Breast epithelium (tissue), 4 donors: ENCODE measurements at regions not wholly inside any gene's neighbourhood (a gene's known extent, or its start where the extent isn't known, plus 50 kb on each side); places are given as distances from the start of the nearest gene placed in this dataset.

Source experiments
- DNase-seq, 2 donors: peaks; one replicate each; pipeline ENCODE4 v3.0.0-alpha.2; 2019; ENCODE audit warnings: low spot score in 2 of 2
- H3K27ac ChIP-seq, 2 donors: fragments of 200-600 bp; sonication (generic) in 1 of 2; one replicate each; pipeline ENCODE4 v1.5.1; 2016 to 2019; ENCODE audit warnings: mild to moderate bottlenecking in 1 of 2
- H3K27me3 ChIP-seq, 2 donors: fragments of 200-600 bp; sonication (generic) in 1 of 2; one replicate each; pipeline versions ENCODE4 v1.5.1 to v1.6.0; 2017 to 2019; ENCODE audit warnings: control low read depth in 1 of 2, mild to moderate bottlenecking in 1 of 2
- H3K36me3 ChIP-seq: fragments of 200-600 bp; one replicate; pipeline ENCODE4 v1.5.1; 2019
- H3K4me1 ChIP-seq, 2 donors: fragments of 200-600 bp; sonication (generic); one replicate each; pipeline ENCODE4 v1.5.1; 2016 to 2019; ENCODE audit warnings: control low read depth in 1 of 2
- H3K4me3 ChIP-seq, 3 donors: fragments of 200-600 bp; sonication (generic); 1 replicate in 2 of 3; 2 replicates in 1 of 3; pipeline ENCODE4 v1.5.1; 2016 to 2019; ENCODE audit warnings: mild to moderate bottlenecking in 3 of 3, moderate library complexity in 2 of 3
- H3K9me3 ChIP-seq, 2 donors: fragments of 200-600 bp; sonication (generic) in 1 of 2; one replicate each; pipeline ENCODE4 v1.5.1; 2016 to 2019; ENCODE audit warnings: control low read depth in 1 of 2
- POLR2A ChIP-seq: fragments of 450-650 bp; IDR thresholded peaks from one replicate; pipeline ENCODE4 v1.6.1; 2016; ENCODE audit warnings: antibody characterized with exemption, mild to moderate bottlenecking, moderate library complexity
- POLR2AphosphoS5 ChIP-seq, 3 donors: sonication (generic); formaldehyde crosslinking; IDR thresholded peaks; one replicate each; pipeline ENCODE4 v1.6.1; 2017; ENCODE audit warnings: antibody characterized with exemption in 3 of 3
- intact Hi-C: fragments of 100-400 bp; cut with DNase I; formaldehyde crosslinking; loops from one replicate; pipeline ENCODE4 v1.15.1; 2023; ENCODE audit warnings: low total_unique reads
- TF ChIP-seq, protein P1 (sequence below), 3 donors: fragments of 450-650 bp; IDR thresholded peaks; one replicate each; pipeline ENCODE4 v1.5.1; 2016 to 2017; ENCODE audit warnings: antibody characterized with exemption in 3 of 3, mild to moderate bottlenecking in 3 of 3, moderate library complexity in 3 of 3

DNA sequence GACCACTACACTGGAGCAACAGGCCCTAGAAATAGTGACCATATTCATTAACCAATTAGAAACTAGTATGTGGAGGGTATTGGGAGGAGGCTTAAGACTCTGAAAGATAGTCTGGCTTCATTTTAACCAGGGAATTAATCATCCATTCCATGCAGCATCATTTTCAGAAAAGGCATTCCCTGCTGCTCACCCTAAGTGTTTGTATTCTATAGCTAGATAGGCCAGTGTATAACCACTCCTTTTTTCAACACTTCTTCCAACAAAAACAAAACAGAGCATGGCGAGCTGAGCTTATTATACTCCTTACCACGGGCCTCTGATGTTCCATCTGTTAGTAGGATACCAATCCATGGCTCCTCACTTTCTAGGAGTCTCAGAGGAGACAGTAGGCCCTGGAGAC, 112.0 kb upstream of the PKDCC start:
- Histone ChIP-seq H3K27me3 (no peaks in the 10 kb centered on the region), H3K36me3 (no peaks in the 10 kb centered on the region), H3K27ac (no peak overlapping the region), H3K9me3 (no peaks in the 10 kb centered on the region), H3K4me1 (no peaks in the 10 kb centered on the region), H3K4me3 (no peak overlapping the region)
- TF ChIP-seq, protein P1, sequence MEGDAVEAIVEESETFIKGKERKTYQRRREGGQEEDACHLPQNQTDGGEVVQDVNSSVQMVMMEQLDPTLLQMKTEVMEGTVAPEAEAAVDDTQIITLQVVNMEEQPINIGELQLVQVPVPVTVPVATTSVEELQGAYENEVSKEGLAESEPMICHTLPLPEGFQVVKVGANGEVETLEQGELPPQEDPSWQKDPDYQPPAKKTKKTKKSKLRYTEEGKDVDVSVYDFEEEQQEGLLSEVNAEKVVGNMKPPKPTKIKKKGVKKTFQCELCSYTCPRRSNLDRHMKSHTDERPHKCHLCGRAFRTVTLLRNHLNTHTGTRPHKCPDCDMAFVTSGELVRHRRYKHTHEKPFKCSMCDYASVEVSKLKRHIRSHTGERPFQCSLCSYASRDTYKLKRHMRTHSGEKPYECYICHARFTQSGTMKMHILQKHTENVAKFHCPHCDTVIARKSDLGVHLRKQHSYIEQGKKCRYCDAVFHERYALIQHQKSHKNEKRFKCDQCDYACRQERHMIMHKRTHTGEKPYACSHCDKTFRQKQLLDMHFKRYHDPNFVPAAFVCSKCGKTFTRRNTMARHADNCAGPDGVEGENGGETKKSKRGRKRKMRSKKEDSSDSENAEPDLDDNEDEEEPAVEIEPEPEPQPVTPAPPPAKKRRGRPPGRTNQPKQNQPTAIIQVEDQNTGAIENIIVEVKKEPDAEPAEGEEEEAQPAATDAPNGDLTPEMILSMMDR (IDR thresholded peaks at IDR 0.05), result no peak
- no peak for TF ChIP-seq POLR2AphosphoS5 (IDR thresholded peaks at IDR 0.05)
- TF ChIP-seq POLR2A, result no peak
- DNase-seq, result no peak
- intact Hi-C loops, result no loop called here

DNA sequence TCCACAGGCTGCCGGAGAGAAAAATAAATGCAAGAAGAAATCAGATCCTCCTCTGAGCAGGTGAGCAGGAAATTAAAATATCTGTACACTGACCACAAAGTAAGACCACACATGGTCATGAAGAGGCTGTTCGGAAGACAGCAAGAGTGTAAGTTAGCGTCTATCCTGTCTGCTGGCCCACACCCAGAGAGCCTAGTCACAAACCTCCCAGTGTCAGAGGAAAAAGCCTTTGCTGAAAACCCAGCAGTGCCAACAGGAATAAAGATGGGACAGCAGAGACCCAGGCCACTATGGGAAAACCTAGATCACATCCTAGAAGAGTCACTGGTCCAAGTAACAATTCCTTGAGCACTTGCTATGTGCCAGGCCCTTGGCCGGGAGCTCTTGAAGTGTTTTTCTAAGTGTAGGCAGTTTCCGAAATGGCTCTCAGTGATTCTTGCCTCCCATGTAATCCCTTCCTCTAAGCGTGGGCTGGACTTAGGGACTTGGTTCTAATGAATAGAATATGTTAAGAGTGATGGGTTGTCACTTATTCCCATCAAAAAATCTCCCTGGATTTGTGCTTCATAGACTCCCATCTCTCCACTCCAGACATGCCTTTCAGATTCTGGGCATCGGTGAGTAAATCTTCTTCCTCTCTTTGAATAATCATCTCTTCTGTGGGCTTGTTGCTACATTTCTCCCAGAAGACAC, 110.9 kb upstream of the PKDCC start:
- H3K27ac ChIP-seq, result peak overlapping the region in 1 of 2 donors; percentile 26

DNA sequence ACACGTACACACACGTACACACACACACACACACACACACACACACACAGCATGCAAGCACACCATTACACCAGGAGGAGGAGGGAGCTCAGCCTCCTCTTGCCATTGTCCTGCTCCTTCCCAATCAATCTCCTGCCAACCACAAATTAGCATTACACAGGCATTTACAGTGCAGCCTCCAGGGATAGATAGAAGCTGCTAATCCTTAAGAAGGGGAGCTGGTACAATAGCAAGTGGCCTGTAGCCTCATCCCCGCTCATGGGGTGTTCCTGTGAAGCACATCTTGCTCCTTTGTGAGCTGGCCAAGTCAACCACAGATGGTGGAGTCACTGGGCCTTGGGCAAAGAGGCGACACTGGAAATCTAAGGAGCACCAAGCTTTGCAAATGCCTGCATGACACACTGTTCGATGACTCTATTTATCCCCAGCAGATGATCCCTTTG, 110.3 kb upstream of the PKDCC start:
- H3K9me3 ChIP-seq, result no peaks in the 10 kb centered on the region
- TF ChIP-seq POLR2AphosphoS5 (IDR thresholded peaks at IDR 0.05) (no peak), POLR2A (no peak)
- TF ChIP-seq, protein P1 (IDR thresholded peaks at IDR 0.05), result no peak
- H3K27ac ChIP-seq, result peak overlapping the region in 1 of 2 donors; percentile 1
- no peaks in the 10 kb centered on the region for H3K4me1 ChIP-seq
- intact Hi-C loops, result no loop called here
- H3K27me3 ChIP-seq, result no peaks in the 10 kb centered on the region
- no peaks in the 10 kb centered on the region for H3K36me3 ChIP-seq
- no peak for DNase-seq
- H3K4me3 ChIP-seq, result no peak overlapping the region

More for the DNA sequence above, 110.9 kb upstream of the PKDCC start:
- Histone ChIP-seq H3K4me3 (no peak overlapping the region), H3K36me3 (no peaks in the 10 kb centered on the region), H3K27me3 (no peaks in the 10 kb centered on the region), H3K9me3 (no peaks in the 10 kb centered on the region), H3K4me1 (no peaks in the 10 kb centered on the region)
- TF ChIP-seq, protein P1 (IDR thresholded peaks at IDR 0.05), result no peak
- TF ChIP-seq POLR2A (no peak), POLR2AphosphoS5 (IDR thresholded peaks at IDR 0.05) (no peak)
- intact Hi-C loops, result no loop called here
- no peak for DNase-seq

DNA sequence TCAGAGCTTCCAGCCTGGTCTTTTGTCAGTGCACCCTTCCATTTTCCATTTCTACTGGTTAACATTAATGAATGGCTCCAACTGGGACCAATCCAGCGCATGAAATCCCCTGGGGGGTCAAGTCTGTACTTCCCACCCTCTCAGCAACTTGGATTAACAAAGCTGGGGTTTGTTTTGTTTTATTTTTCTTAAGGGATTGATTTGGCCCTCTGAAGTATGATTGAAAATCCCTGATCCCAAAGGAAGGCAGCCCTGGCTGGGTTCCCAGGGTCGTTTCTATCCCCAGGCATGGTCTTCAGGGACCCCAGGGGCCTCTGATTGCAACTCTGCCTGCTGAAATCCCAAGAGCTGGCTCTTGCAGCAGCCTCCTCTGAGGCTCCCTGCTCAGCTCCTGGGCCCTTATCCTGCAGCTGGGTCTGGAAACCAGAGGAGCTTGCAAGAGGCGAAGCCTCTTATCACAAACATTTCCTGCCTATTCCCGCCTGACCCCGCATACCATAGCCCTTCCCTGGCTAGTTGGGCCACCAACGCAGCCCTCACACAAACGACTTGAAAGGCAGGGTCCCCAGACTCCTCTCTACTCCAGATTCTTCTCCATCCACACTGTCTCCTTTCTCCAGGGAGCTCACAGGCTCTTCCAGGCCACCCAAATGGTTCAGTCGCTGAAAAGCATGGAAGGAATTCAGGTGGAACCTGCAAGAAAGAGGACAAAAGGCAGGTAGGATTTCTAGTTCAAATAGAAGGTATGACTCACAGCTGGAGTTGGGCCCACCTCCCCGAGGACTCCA, 109.7 kb upstream of the PKDCC start:
- H3K27ac ChIP-seq, result peak overlapping the region in 1 of 2 donors; percentile 63
- DNase-seq, result no peak
- no peaks in the 10 kb centered on the region for H3K9me3 ChIP-seq
- no peaks in the 10 kb centered on the region for H3K4me1 ChIP-seq
- no peaks in the 10 kb centered on the region for H3K36me3 ChIP-seq
- intact Hi-C loops, result no loop called here
- TF ChIP-seq POLR2A (no peak), POLR2AphosphoS5 (IDR thresholded peaks at IDR 0.05) (no peak)
- TF ChIP-seq, protein P1 (IDR thresholded peaks at IDR 0.05), result no peak
- no peaks in the 10 kb centered on the region for H3K27me3 ChIP-seq
- H3K4me3 ChIP-seq, result no peak overlapping the region

DNA sequence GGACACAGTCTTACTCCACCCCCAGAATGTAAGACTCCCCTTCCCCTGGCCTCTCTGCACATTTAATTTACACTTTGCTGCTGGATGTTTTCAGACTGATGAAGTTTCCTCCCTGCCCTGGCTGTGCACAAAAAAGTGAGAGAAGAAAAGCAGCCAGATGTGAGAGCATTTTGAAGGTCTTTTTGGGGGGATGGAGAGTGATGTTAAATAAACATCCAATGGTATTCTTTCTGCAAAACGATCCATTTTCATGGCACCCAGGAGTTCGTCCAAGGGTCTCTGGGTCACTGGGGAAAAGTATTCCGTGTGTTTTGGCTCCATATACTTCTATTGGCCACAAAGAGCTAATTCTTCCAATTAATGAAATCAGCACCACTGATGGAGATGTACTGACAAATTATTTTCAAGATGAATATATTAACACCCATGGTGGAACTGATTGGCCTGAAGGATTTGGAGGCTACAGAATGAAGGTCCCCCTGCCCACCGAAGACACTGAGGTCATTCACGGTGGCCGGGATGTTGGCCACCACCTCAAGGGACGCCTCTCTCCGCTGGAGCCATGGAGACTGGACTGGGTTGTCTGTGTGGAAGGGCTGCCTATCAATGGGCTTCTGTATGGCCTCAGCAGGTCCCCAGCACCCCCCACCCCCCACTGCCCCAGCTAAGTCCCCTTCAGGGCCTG, 107.6 kb upstream of the PKDCC start:
- H3K27ac ChIP-seq, result peak overlapping the region in 1 of 2 donors; percentile 63
- no peaks in the 10 kb centered on the region for H3K36me3 ChIP-seq
- no peaks in the 10 kb centered on the region for H3K4me1 ChIP-seq
- no peaks in the 10 kb centered on the region for H3K27me3 ChIP-seq
- no peaks in the 10 kb centered on the region for H3K9me3 ChIP-seq
- DNase-seq, result no peak
- intact Hi-C loops, result no loop called here
- no peak overlapping the region for H3K4me3 ChIP-seq
- TF ChIP-seq, protein P1 (IDR thresholded peaks at IDR 0.05), result no peak
- TF ChIP-seq POLR2AphosphoS5 (IDR thresholded peaks at IDR 0.05), result no peak
- TF ChIP-seq POLR2A, result no peak
